ENCODE measurements at regions not wholly inside any gene's neighbourhood (a gene's known extent, or its start where the extent isn't known, plus 50 kb on each side); places are given as distances from the start of the nearest gene placed in this dataset.

GRCh38 chr1:38724160-38725131 is 135.1 kb downstream of the RRAGC start:
- no peak overlapping the region for H3K27ac ChIP-seq (ENCODE audit: low read depth, low read length)
- H3K4me1 ChIP-seq (ENCODE audit: control insufficient read depth in 5 of 5, insufficient read depth in 5 of 5, low read length in 5 of 5), result peaks cover 0 to 44% (median 19%) of the 10 kb centered on the region in 5 donors
- peaks cover 4 to 25% (median 6%) of the 10 kb centered on the region in 5 donors for H3K27me3 ChIP-seq (ENCODE audit: control insufficient read depth in 5 of 5, insufficient read depth in 4 of 5, low read length in 5 of 5)
- H3K9ac ChIP-seq (ENCODE audit: low read length in 5 of 5), result no peak overlapping the region
- no peaks in the 10 kb centered on the region for H3K9me3 ChIP-seq (ENCODE audit: control insufficient read depth in 5 of 5, low read length in 5 of 5)
- H3K4me3 ChIP-seq (ENCODE audit: low read depth in 1 of 5, low read length in 5 of 5), result no peak overlapping the region
- no peaks in the 10 kb centered on the region for H3K36me3 ChIP-seq (ENCODE audit: control insufficient read depth in 5 of 5, insufficient read depth in 5 of 5, low read length in 5 of 5)

DNA sequence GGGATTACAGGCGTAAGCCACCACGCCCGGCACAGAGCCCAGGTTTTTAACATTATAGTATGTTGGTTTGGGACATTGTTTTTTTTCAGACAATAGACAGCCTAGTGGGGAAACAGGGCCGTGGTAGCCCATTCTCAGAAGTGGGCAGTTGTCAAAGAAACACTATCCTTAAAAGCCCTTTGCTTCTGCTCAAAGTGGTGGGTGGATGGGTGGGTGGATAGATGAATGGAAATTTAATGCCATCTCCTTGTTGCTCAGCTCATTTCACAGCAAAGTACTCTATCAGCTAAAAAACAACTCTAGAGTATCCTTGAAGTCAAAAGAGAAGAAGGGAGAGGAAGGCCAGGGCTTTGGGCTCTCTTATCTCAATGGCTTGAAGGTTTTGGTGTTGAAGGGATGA is 137.8 kb downstream of the RRAGC start:
- Histone ChIP-seq H3K4me1 (ENCODE audit: control insufficient read depth in 5 of 5, insufficient read depth in 5 of 5, low read length in 5 of 5) (peaks cover 0 to 20% (median 5%) of the 10 kb centered on the region in 5 donors), H3K9me3 (ENCODE audit: control insufficient read depth in 5 of 5, low read length in 5 of 5) (no peaks in the 10 kb centered on the region), H3K4me3 (ENCODE audit: low read depth in 1 of 5, low read length in 5 of 5) (no peak overlapping the region), H3K36me3 (ENCODE audit: control insufficient read depth in 5 of 5, insufficient read depth in 5 of 5, low read length in 5 of 5) (no peaks in the 10 kb centered on the region), H3K9ac (ENCODE audit: low read length in 5 of 5) (no peak overlapping the region), H3K27ac (ENCODE audit: low read depth, low read length) (no peak overlapping the region), H3K27me3 (ENCODE audit: control insufficient read depth in 5 of 5, insufficient read depth in 4 of 5, low read length in 5 of 5) (peaks cover 4 to 24% (median 7%) of the 10 kb centered on the region in 5 donors)

- Histone ChIP-seq H3K27ac (ENCODE audit: low read depth, low read length) (no peak overlapping the region), H3K27me3 (ENCODE audit: control insufficient read depth in 5 of 5, insufficient read depth in 4 of 5, low read length in 5 of 5) (peaks cover 0 to 18% (median 4%) of the 10 kb centered on the region in 5 donors)
These were observed 139.7 kb downstream of the RRAGC start for GRCh38 chr1:38719880-38720279.

DNA sequence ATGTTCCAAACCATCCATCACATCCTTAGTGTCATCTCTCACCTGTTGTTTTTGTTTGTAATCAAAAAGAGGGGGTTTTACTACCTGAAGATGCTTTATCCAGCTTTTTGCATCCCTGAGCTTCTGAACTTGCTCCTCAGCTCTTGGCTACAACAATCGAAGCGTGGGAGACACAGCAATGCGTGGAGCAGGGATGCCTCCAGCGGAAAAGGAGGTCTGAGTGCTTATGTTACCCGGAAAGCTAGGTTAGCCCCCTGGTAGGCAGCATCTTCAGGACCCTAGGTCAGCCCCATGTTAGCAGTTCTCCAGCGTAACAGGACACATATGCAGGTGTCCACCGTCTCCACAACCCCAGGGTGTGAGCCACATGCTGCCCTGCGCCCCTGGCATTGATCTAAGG is 141.5 kb downstream of the RRAGC start:
- Histone ChIP-seq H3K9ac (ENCODE audit: low read length in 5 of 5) (no peak overlapping the region), H3K27me3 (ENCODE audit: control insufficient read depth in 5 of 5, insufficient read depth in 4 of 5, low read length in 5 of 5) (peaks cover 0 to 11% (median under 1%) of the 10 kb centered on the region in 5 donors), H3K27ac (ENCODE audit: low read depth, low read length) (no peak overlapping the region), H3K9me3 (ENCODE audit: control insufficient read depth in 5 of 5, low read length in 5 of 5) (peaks cover 0 to 6% (median 5%) of the 10 kb centered on the region in 5 donors), H3K36me3 (ENCODE audit: control insufficient read depth in 5 of 5, insufficient read depth in 5 of 5, low read length in 5 of 5) (no peaks in the 10 kb centered on the region), H3K4me3 (ENCODE audit: low read depth in 1 of 5, low read length in 5 of 5) (no peak overlapping the region), H3K4me1 (ENCODE audit: control insufficient read depth in 5 of 5, insufficient read depth in 5 of 5, low read length in 5 of 5) (no peaks in the 10 kb centered on the region)

More at GRCh38 chr1:38719880-38720279, 139.7 kb downstream of the RRAGC start:
- Histone ChIP-seq H3K4me1 (ENCODE audit: control insufficient read depth in 5 of 5, insufficient read depth in 5 of 5, low read length in 5 of 5) (peaks cover 0 to 12% (median 0%) of the 10 kb centered on the region in 5 donors), H3K9ac (ENCODE audit: low read length in 5 of 5) (no peak overlapping the region), H3K9me3 (ENCODE audit: control insufficient read depth in 5 of 5, low read length in 5 of 5) (peaks cover 0 to 5% (median 5%) of the 10 kb centered on the region in 5 donors), H3K4me3 (ENCODE audit: low read depth in 1 of 5, low read length in 5 of 5) (no peak overlapping the region), H3K36me3 (ENCODE audit: control insufficient read depth in 5 of 5, insufficient read depth in 5 of 5, low read length in 5 of 5) (no peaks in the 10 kb centered on the region)

- Histone ChIP-seq H3K9me3 (ENCODE audit: control insufficient read depth in 5 of 5, low read length in 5 of 5) (peaks cover 0 to 17% (median 12%) of the 10 kb centered on the region in 5 donors), H3K27me3 (ENCODE audit: control insufficient read depth in 5 of 5, insufficient read depth in 4 of 5, low read length in 5 of 5) (peaks cover 0 to 7% (median 0%) of the 10 kb centered on the region in 5 donors), H3K4me1 (ENCODE audit: control insufficient read depth in 5 of 5, insufficient read depth in 5 of 5, low read length in 5 of 5) (no peaks in the 10 kb centered on the region), H3K27ac (ENCODE audit: low read depth, low read length) (no peak overlapping the region), H3K9ac (ENCODE audit: low read length in 5 of 5) (no peak overlapping the region), H3K4me3 (ENCODE audit: low read depth in 1 of 5, low read length in 5 of 5) (no peak overlapping the region), H3K36me3 (ENCODE audit: control insufficient read depth in 5 of 5, insufficient read depth in 5 of 5, low read length in 5 of 5) (no peaks in the 10 kb centered on the region)
These were observed 143.3 kb downstream of the RRAGC start for GRCh38 chr1:38716229-38716628.

- no peaks in the 10 kb centered on the region for H3K4me1 ChIP-seq (ENCODE audit: control insufficient read depth in 5 of 5, insufficient read depth in 5 of 5, low read length in 5 of 5)
- H3K27ac ChIP-seq (ENCODE audit: low read depth, low read length), result no peak overlapping the region
- H3K36me3 ChIP-seq (ENCODE audit: control insufficient read depth in 5 of 5, insufficient read depth in 5 of 5, low read length in 5 of 5), result no peaks in the 10 kb centered on the region
- H3K4me3 ChIP-seq (ENCODE audit: low read depth in 1 of 5, low read length in 5 of 5), result no peak overlapping the region
- H3K9ac ChIP-seq (ENCODE audit: low read length in 5 of 5), result no peak overlapping the region
- peaks cover 0 to 5% (median 0%) of the 10 kb centered on the region in 5 donors for H3K27me3 ChIP-seq (ENCODE audit: control insufficient read depth in 5 of 5, insufficient read depth in 4 of 5, low read length in 5 of 5)
- H3K9me3 ChIP-seq (ENCODE audit: control insufficient read depth in 5 of 5, low read length in 5 of 5), result peaks cover 0 to 17% (median 12%) of the 10 kb centered on the region in 5 donors
These were observed 144.2 kb downstream of the RRAGC start for GRCh38 chr1:38715415-38715814.

- H3K27ac ChIP-seq (ENCODE audit: low read depth, low read length), result no peak overlapping the region
- H3K36me3 ChIP-seq (ENCODE audit: control insufficient read depth in 5 of 5, insufficient read depth in 5 of 5, low read length in 5 of 5), result no peaks in the 10 kb centered on the region
- peaks cover 0 to 17% (median 14%) of the 10 kb centered on the region in 5 donors for H3K9me3 ChIP-seq (ENCODE audit: control insufficient read depth in 5 of 5, low read length in 5 of 5)
- no peak overlapping the region for H3K4me3 ChIP-seq (ENCODE audit: low read depth in 1 of 5, low read length in 5 of 5)
- no peak overlapping the region for H3K9ac ChIP-seq (ENCODE audit: low read length in 5 of 5)
- H3K27me3 ChIP-seq (ENCODE audit: control insufficient read depth in 5 of 5, insufficient read depth in 4 of 5, low read length in 5 of 5), result peaks cover 0 to 3% (median 0%) of the 10 kb centered on the region in 5 donors
- no peaks in the 10 kb centered on the region for H3K4me1 ChIP-seq (ENCODE audit: control insufficient read depth in 5 of 5, insufficient read depth in 5 of 5, low read length in 5 of 5)
These were observed 147.5 kb downstream of the RRAGC start for GRCh38 chr1:38712046-38712445.

DNA sequence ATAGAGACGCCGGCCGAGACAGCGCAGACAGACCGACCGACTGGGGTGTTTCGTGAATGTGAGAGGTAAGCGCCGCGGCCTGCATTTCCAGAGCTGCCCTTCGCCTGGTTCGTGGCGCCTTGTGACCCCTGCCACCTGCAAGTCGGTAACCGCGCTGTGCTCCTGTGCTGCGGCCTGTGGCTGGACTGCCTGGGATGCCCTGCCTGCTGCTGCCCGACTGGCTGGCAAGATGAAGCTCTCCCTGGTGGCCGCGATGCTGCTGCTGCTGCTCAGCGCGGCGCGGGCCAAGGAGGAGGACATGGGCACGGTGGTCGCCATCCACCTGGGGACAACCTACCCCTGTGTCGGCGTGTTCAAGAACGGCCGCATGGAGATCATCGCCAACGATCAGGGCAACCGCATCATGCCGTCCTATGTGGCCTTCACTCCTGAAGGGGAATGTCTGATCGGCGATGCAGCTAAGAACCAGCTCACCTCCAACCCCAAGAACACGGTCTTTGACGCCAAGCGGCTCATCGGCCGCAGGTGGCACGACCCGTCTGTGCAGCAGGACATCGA is 150.8 kb downstream of the RRAGC start:
- H3K27me3 ChIP-seq (ENCODE audit: control insufficient read depth in 5 of 5, insufficient read depth in 4 of 5, low read length in 5 of 5), result peaks cover 0 to 3% (median 0%) of the 10 kb centered on the region in 5 donors
- H3K9me3 ChIP-seq (ENCODE audit: control insufficient read depth in 5 of 5, low read length in 5 of 5), result peaks cover 3 to 23% (median 18%) of the 10 kb centered on the region in 5 donors
- H3K4me1 ChIP-seq (ENCODE audit: control insufficient read depth in 5 of 5, insufficient read depth in 5 of 5, low read length in 5 of 5), result no peaks in the 10 kb centered on the region
- no peak overlapping the region for H3K4me3 ChIP-seq (ENCODE audit: low read depth in 1 of 5, low read length in 5 of 5)
- no peak overlapping the region for H3K9ac ChIP-seq (ENCODE audit: low read length in 5 of 5)
- H3K27ac ChIP-seq (ENCODE audit: low read depth, low read length), result no peak overlapping the region
- H3K36me3 ChIP-seq (ENCODE audit: control insufficient read depth in 5 of 5, insufficient read depth in 5 of 5, low read length in 5 of 5), result no peaks in the 10 kb centered on the region

DNA sequence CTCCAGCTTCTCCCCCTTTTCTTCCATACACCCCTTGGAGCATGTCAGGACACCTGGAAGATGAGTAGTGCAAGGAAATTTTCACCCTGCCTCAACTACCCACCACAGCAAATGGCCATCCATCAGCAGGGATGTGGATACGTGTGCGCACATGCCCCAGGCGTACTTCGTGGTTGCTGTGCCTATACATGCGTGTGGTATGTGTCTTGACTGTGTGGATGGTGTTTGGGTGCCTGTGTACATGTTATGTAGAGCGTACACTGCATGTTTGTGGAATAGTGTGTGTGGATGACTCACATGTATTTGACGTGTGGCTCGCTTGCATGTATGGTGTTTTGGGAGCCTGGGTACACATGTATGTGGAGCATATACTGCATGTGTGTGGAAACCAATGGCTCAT is 158.5 kb downstream of the RRAGC start:
- Histone ChIP-seq H3K36me3 (ENCODE audit: control insufficient read depth in 5 of 5, insufficient read depth in 5 of 5, low read length in 5 of 5) (no peaks in the 10 kb centered on the region), H3K27me3 (ENCODE audit: control insufficient read depth in 5 of 5, insufficient read depth in 4 of 5, low read length in 5 of 5) (peaks cover 0 to 5% (median 0%) of the 10 kb centered on the region in 5 donors), H3K27ac (ENCODE audit: low read depth, low read length) (no peak overlapping the region), H3K9ac (ENCODE audit: low read length in 5 of 5) (no peak overlapping the region), H3K4me1 (ENCODE audit: control insufficient read depth in 5 of 5, insufficient read depth in 5 of 5, low read length in 5 of 5) (no peaks in the 10 kb centered on the region), H3K9me3 (ENCODE audit: control insufficient read depth in 5 of 5, low read length in 5 of 5) (peaks cover 3 to 18% (median 10%) of the 10 kb centered on the region in 5 donors), H3K4me3 (ENCODE audit: low read depth in 1 of 5, low read length in 5 of 5) (no peak overlapping the region)

DNA sequence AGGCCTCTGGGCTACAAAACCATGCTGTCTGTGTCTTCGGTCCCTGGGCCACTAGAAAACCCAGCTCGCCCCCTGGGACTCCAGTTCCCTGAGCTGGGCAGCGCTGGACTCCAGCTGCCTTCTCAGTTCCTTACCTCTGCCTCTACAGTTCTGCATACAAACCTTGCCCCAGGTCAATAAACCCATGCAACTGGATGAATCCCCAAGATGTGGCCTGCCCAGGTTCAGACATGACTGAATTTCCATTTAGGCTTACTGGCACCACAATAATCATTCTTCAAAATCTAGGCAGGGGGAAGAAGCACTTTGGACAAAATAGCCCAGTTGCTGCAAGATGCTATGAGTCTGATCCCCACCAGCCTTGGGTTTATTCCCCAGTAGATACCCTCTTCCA is 159.5 kb downstream of the RRAGC start:
- Histone ChIP-seq H3K4me3 (ENCODE audit: low read depth in 1 of 5, low read length in 5 of 5) (no peak overlapping the region), H3K4me1 (ENCODE audit: control insufficient read depth in 5 of 5, insufficient read depth in 5 of 5, low read length in 5 of 5) (no peaks in the 10 kb centered on the region), H3K9me3 (ENCODE audit: control insufficient read depth in 5 of 5, low read length in 5 of 5) (peaks cover 0 to 11% (median 3%) of the 10 kb centered on the region in 5 donors), H3K9ac (ENCODE audit: low read length in 5 of 5) (no peak overlapping the region), H3K27ac (ENCODE audit: low read depth, low read length) (no peak overlapping the region), H3K36me3 (ENCODE audit: control insufficient read depth in 5 of 5, insufficient read depth in 5 of 5, low read length in 5 of 5) (no peaks in the 10 kb centered on the region), H3K27me3 (ENCODE audit: control insufficient read depth in 5 of 5, insufficient read depth in 4 of 5, low read length in 5 of 5) (peaks cover 0 to 5% (median 0%) of the 10 kb centered on the region in 5 donors)

Measured in subcutaneous abdominal adipose tissue (tissue), 5 donors.